HEK293 (cell line): ENCODE measurements at regions not wholly inside any gene's neighbourhood (a gene's known extent, or its start where the extent isn't known, plus 50 kb on each side); places are given as distances from the start of the nearest gene placed in this dataset.

Source experiments
- CTCF ChIP-seq: fragments of 450-650 bp; formaldehyde crosslinking; IDR thresholded peaks from 2 replicates; pipeline ENCODE4 v1.5.1; 2016; ENCODE audit warnings: missing biosample characterization, missing genetic modification characterization
- HOXA7 ChIP-seq: sonication (generic); formaldehyde crosslinking; IDR thresholded peaks from 2 replicates; pipeline ENCODE4 v1.8.1; 2022; ENCODE audit warnings: missing genetic modification reagents, borderline replicate concordance
- REST ChIP-seq: fragments of 450-650 bp; formaldehyde crosslinking; IDR thresholded peaks from 2 replicates; pipeline ENCODE4 v1.5.1; 2016; ENCODE audit warnings: missing biosample characterization, missing genetic modification characterization
- SP2 ChIP-seq: fragments of 450-650 bp; formaldehyde crosslinking; IDR thresholded peaks from 2 replicates; pipeline ENCODE4 v1.5.1; 2016; ENCODE audit warnings: missing biosample characterization, missing genetic modification characterization
- ZBTB1 ChIP-seq: fragments of 450-650 bp; formaldehyde crosslinking; IDR thresholded peaks from 2 replicates; pipeline ENCODE4 v1.5.1; 2016; ENCODE audit warnings: missing biosample characterization, missing genetic modification characterization
- ZBTB49 ChIP-seq: fragments of 450-650 bp; formaldehyde crosslinking; IDR thresholded peaks from 2 replicates; pipeline ENCODE4 v1.5.1; 2016; ENCODE audit warnings: missing biosample characterization, missing genetic modification characterization, low read depth
- ZNF843 ChIP-seq: fragments of 450-650 bp; formaldehyde crosslinking; IDR thresholded peaks from 2 replicates; pipeline ENCODE4 v1.5.1; 2016; ENCODE audit warnings: missing biosample characterization, missing genetic modification characterization
- ZSCAN5A ChIP-seq: fragments of 450-650 bp; formaldehyde crosslinking; IDR thresholded peaks from 2 replicates; pipeline ENCODE4 v1.5.1; 2016; ENCODE audit warnings: missing biosample characterization, missing genetic modification characterization

DNA sequence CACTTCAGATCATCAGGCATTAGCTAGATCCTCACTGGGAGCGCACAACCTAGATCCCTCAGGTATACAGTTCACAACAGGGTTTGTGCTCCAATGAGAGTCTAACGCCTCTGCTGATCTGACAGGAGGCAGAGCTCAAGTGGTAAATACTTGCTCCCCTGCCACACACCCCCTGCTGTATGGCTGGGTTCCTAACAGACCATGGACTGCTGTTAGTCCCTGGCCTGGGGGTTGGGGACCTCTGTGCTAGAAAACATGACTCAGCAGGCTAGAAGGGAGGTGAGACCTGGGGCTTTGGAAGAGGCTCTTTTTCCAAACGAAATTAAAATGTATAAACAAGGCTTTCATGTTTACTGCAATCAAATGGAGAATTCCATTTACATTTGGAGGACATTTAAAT is 691.1 kb downstream of the FLRT2 start:
- TF ChIP-seq ZBTB49 (tag by site-specific recombination) (no peak), ZBTB1 (tag by site-specific recombination) (no peak), CTCF (tag by site-specific recombination) (no peak), HOXA7 (CRISPR knock-in tag) (no peak), SP2 (tag by site-specific recombination) (no peak), ZSCAN5A (no peak), REST (tag by site-specific recombination) (no peak), ZNF843 (tag by site-specific recombination) (no peak)
